ENCODE measurements at regions not wholly inside any gene's neighbourhood (a gene's known extent, or its start where the extent isn't known, plus 50 kb on each side); places are given as distances from the start of the nearest gene placed in this dataset.

- Mint-ChIP-seq H3K9me3 (peaks cover 15% of the 10 kb centered on the region), H3K27me3 (ENCODE audit: low read depth) (peaks cover 3% of the 10 kb centered on the region), H3K36me3 (no peaks in the 10 kb centered on the region), H3K27ac (no peak overlapping the region), H3K4me1 (peaks cover 16% of the 10 kb centered on the region), H3K4me3 (no peak overlapping the region)
- no peak for DNase-seq (ENCODE audit: low spot score in 2 of 2, unreplicated experiment in 2 of 2)
- TF ChIP-seq CTCF (IDR thresholded peaks at IDR 0.05; ENCODE audit: unreplicated experiment), result no peak
Measured at GRCh38 chr22:27399161-27399560, 402.4 kb downstream of the MN1 start.

GRCh38 chr22:27400811-27401210, 400.7 kb downstream of the MN1 start:
- Mint-ChIP-seq H3K27me3 (ENCODE audit: low read depth) (peaks cover 3% of the 10 kb centered on the region), H3K9me3 (peaks cover 15% of the 10 kb centered on the region), H3K27ac (no peak overlapping the region), H3K36me3 (no peaks in the 10 kb centered on the region), H3K4me3 (no peak overlapping the region), H3K4me1 (peaks cover 16% of the 10 kb centered on the region)
- no peak for TF ChIP-seq CTCF (IDR thresholded peaks at IDR 0.05; ENCODE audit: unreplicated experiment)
- DNase-seq (ENCODE audit: low spot score in 2 of 2, unreplicated experiment in 2 of 2), result no peak

GRCh38 chr22:27401321-27401720, 400.2 kb downstream of the MN1 start:
- no peak for TF ChIP-seq CTCF (IDR thresholded peaks at IDR 0.05; ENCODE audit: unreplicated experiment)
- DNase-seq (ENCODE audit: low spot score in 2 of 2, unreplicated experiment in 2 of 2), result no peak
- peaks cover 3% of the 10 kb centered on the region for H3K27me3 Mint-ChIP-seq (ENCODE audit: low read depth)
- no peak overlapping the region for H3K4me3 Mint-ChIP-seq
- no peak overlapping the region for H3K27ac Mint-ChIP-seq
- no peaks in the 10 kb centered on the region for H3K36me3 Mint-ChIP-seq
- H3K9me3 Mint-ChIP-seq, result peaks cover 15% of the 10 kb centered on the region
- H3K4me1 Mint-ChIP-seq, result peaks cover 16% of the 10 kb centered on the region

- no peaks in the 10 kb centered on the region for H3K36me3 Mint-ChIP-seq
- TF ChIP-seq CTCF (IDR thresholded peaks at IDR 0.05; ENCODE audit: unreplicated experiment), result no peak
- no peak overlapping the region for H3K4me3 Mint-ChIP-seq
- no peak for DNase-seq (ENCODE audit: low spot score in 2 of 2, unreplicated experiment in 2 of 2)
- no peak overlapping the region for H3K27ac Mint-ChIP-seq
- peaks cover 5% of the 10 kb centered on the region for H3K4me1 Mint-ChIP-seq
- peaks cover 4% of the 10 kb centered on the region for H3K27me3 Mint-ChIP-seq (ENCODE audit: low read depth)
- H3K9me3 Mint-ChIP-seq, result peaks cover 15% of the 10 kb centered on the region
Measured at GRCh38 chr22:27404441-27404840, 397.1 kb downstream of the MN1 start.

- peak in 1 of 2 experiments; percentile 56 for DNase-seq (ENCODE audit: low spot score in 2 of 2, unreplicated experiment in 2 of 2)
- Mint-ChIP-seq H3K27ac (no peak overlapping the region), H3K9me3 (peaks cover 15% of the 10 kb centered on the region), H3K4me3 (no peak overlapping the region), H3K27me3 (ENCODE audit: low read depth) (peaks cover 4% of the 10 kb centered on the region), H3K36me3 (no peaks in the 10 kb centered on the region), H3K4me1 (peaks cover 5% of the 10 kb centered on the region)
- TF ChIP-seq CTCF (IDR thresholded peaks at IDR 0.05; ENCODE audit: unreplicated experiment), result peak; percentile 58
Measured at GRCh38 chr22:27405672-27406388, 395.7 kb downstream of the MN1 start.
